ENCODE measurements at regions not wholly inside any gene's neighbourhood (a gene's known extent, or its start where the extent isn't known, plus 50 kb on each side); places are given as distances from the start of the nearest gene placed in this dataset.

- TF ChIP-seq EZH2phosphoT487 (IDR thresholded peaks at IDR 0.05; ENCODE audit: low read depth) (no peak), CTCF (IDR thresholded peaks at IDR 0.05; ENCODE audit: low read depth, low read length) (no peak)
- no peaks in the 10 kb centered on the region for H3K9me3 ChIP-seq (ENCODE audit: insufficient read depth, low read length)
- no peak overlapping the region for H3K9ac ChIP-seq (ENCODE audit: low read length)
- H4K20me1 ChIP-seq (ENCODE audit: insufficient read depth, low read length) = no peaks in the 10 kb centered on the region
- no peaks in the 10 kb centered on the region for H3K4me1 ChIP-seq (ENCODE audit: low read length)
- no peak overlapping the region for H3K4me3 ChIP-seq (ENCODE audit: low read length)
- no peaks in the 10 kb centered on the region for H3K27me3 ChIP-seq (ENCODE audit: low read depth, low read length)
- no peak overlapping the region for H3K4me2 ChIP-seq (ENCODE audit: low read length)
- no peaks in the 10 kb centered on the region for H3K79me2 ChIP-seq (ENCODE audit: low read length)
- no peak overlapping the region for H3K27ac ChIP-seq (ENCODE audit: low read length)
- no peak overlapping the region for H2AFZ ChIP-seq (ENCODE audit: low read depth, low read length)
- no peaks in the 10 kb centered on the region for H3K36me3 ChIP-seq (replicated peaks; ENCODE audit: low read depth, low read length)
Measured at GRCh38 chr13:105960326-105960725, 575.1 kb downstream of the EFNB2 start.

- Histone ChIP-seq H3K4me1 (ENCODE audit: low read length) (no peaks in the 10 kb centered on the region), H3K27me3 (ENCODE audit: low read depth, low read length) (no peaks in the 10 kb centered on the region), H3K9me3 (ENCODE audit: insufficient read depth, low read length) (no peaks in the 10 kb centered on the region), H2AFZ (ENCODE audit: low read depth, low read length) (no peak overlapping the region), H4K20me1 (ENCODE audit: insufficient read depth, low read length) (no peaks in the 10 kb centered on the region), H3K9ac (ENCODE audit: low read length) (no peak overlapping the region), H3K27ac (ENCODE audit: low read length) (no peak overlapping the region), H3K4me3 (ENCODE audit: low read length) (no peak overlapping the region), H3K4me2 (ENCODE audit: low read length) (no peak overlapping the region), H3K36me3 (replicated peaks; ENCODE audit: low read depth, low read length) (no peaks in the 10 kb centered on the region), H3K79me2 (ENCODE audit: low read length) (no peaks in the 10 kb centered on the region)
- TF ChIP-seq CTCF (IDR thresholded peaks at IDR 0.05; ENCODE audit: low read depth, low read length) (no peak), EZH2phosphoT487 (IDR thresholded peaks at IDR 0.05; ENCODE audit: low read depth) (no peak)
Measured at GRCh38 chr13:105959876-105960275, 575.6 kb downstream of the EFNB2 start.

- Histone ChIP-seq H3K27me3 (ENCODE audit: low read depth, low read length) (no peaks in the 10 kb centered on the region), H3K9ac (ENCODE audit: low read length) (no peak overlapping the region), H3K4me2 (ENCODE audit: low read length) (no peak overlapping the region), H2AFZ (ENCODE audit: low read depth, low read length) (0 out of 2 replicates have a peak overlapping the region, but pooled peaks have one; percentile 39), H3K4me1 (ENCODE audit: low read length) (peaks cover under 1% of the 10 kb centered on the region; the same call in 1 of the 2 replicates), H4K20me1 (ENCODE audit: insufficient read depth, low read length) (no peaks in the 10 kb centered on the region), H3K4me3 (ENCODE audit: low read length) (no peak overlapping the region), H3K36me3 (replicated peaks; ENCODE audit: low read depth, low read length) (no peaks in the 10 kb centered on the region), H3K79me2 (ENCODE audit: low read length) (no peaks in the 10 kb centered on the region), H3K9me3 (ENCODE audit: insufficient read depth, low read length) (no peaks in the 10 kb centered on the region), H3K27ac (ENCODE audit: low read length) (no peak overlapping the region)
- TF ChIP-seq EZH2phosphoT487 (IDR thresholded peaks at IDR 0.05; ENCODE audit: low read depth) (no peak), CTCF (IDR thresholded peaks at IDR 0.05; ENCODE audit: low read depth, low read length) (no peak)
Measured at GRCh38 chr13:105957769-105958438, 577.6 kb downstream of the EFNB2 start.

- Histone ChIP-seq H2AFZ (ENCODE audit: low read depth, low read length) (no peak overlapping the region), H3K9ac (ENCODE audit: low read length) (no peak overlapping the region), H3K4me3 (ENCODE audit: low read length) (no peak overlapping the region), H3K27ac (ENCODE audit: low read length) (no peak overlapping the region), H3K27me3 (ENCODE audit: low read depth, low read length) (no peaks in the 10 kb centered on the region), H3K4me2 (ENCODE audit: low read length) (no peak overlapping the region), H4K20me1 (ENCODE audit: insufficient read depth, low read length) (no peaks in the 10 kb centered on the region), H3K9me3 (ENCODE audit: insufficient read depth, low read length) (no peaks in the 10 kb centered on the region), H3K4me1 (ENCODE audit: low read length) (peaks cover 10% of the 10 kb centered on the region), H3K79me2 (ENCODE audit: low read length) (no peaks in the 10 kb centered on the region), H3K36me3 (replicated peaks; ENCODE audit: low read depth, low read length) (no peaks in the 10 kb centered on the region)
- TF ChIP-seq EZH2phosphoT487 (IDR thresholded peaks at IDR 0.05; ENCODE audit: low read depth) (no peak), CTCF (IDR thresholded peaks at IDR 0.05; ENCODE audit: low read depth, low read length) (no peak)
Measured at GRCh38 chr13:105956921-105957320, 578.5 kb downstream of the EFNB2 start.

Measured in OCI-LY3 (cell line).